ENCODE measurements at regions not wholly inside any gene's neighbourhood (a gene's known extent, or its start where the extent isn't known, plus 50 kb on each side); places are given as distances from the start of the nearest gene placed in this dataset.

GRCh38 chr4:151573474-151573873 lies 164.5 kb downstream of the FHIP1A start:
- no peak for DNase-seq (ENCODE audit: low read depth, low spot score)
- Mint-ChIP-seq H3K27ac (ENCODE audit: unreplicated experiment) (no peak overlapping the region), H3K36me3 (ENCODE audit: low read depth) (no peaks in the 10 kb centered on the region), H3K27me3 (ENCODE audit: low read depth) (no peaks in the 10 kb centered on the region), H3K4me3 (no peak overlapping the region), H3K9me3 (no peaks in the 10 kb centered on the region), H3K4me1 (no peaks in the 10 kb centered on the region)
- TF ChIP-seq CTCF (conservative IDR thresholded peaks at IDR 0.05): no peak

DNA sequence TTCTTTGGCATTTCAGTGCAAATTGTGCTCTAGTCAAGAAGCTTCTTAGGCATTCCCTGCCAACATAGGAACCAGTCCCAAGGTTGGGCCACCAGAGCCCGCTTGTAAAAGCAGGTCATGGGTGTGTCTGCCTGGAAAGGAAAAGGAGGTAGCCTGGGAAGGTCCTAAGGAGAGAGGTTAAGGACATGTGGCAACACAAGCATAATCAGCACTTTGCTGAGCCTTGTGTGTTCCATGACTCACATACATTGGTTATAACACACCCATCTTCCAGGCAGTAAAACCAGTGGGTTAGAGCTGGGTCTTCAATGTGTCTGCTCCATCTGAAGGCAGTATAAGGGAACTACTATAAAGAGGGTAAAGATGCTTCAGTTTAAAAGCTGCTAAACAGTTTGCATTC lies 165.0 kb downstream of the FHIP1A start:
- TF ChIP-seq CTCF (conservative IDR thresholded peaks at IDR 0.05): no peak
- Mint-ChIP-seq H3K36me3 (ENCODE audit: low read depth) (no peaks in the 10 kb centered on the region), H3K4me1 (no peaks in the 10 kb centered on the region), H3K27me3 (ENCODE audit: low read depth) (no peaks in the 10 kb centered on the region), H3K27ac (ENCODE audit: unreplicated experiment) (no peak overlapping the region), H3K4me3 (no peak overlapping the region), H3K9me3 (no peaks in the 10 kb centered on the region)
- no peak for DNase-seq (ENCODE audit: low read depth, low spot score)

DNA sequence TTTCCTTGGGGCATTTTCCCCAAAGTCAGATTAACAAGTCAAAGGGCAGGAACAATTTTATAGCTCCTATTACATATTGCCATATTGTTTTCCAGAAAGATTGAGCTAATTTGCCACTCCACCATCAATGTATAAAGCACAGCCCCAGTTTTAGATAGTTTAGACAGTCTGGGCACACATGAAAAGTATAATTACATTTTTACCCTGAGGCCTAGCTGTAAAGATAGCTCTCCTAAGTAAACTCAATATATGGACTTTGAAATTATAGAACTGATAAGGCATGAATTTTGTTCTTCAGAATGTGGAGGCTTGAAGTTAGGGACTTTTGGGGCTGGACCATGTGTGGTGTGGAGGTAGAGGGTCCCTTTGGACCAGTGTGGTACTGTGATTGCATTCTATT lies 166.0 kb downstream of the FHIP1A start:
- Mint-ChIP-seq H3K4me3 (no peak overlapping the region), H3K27me3 (ENCODE audit: low read depth) (no peaks in the 10 kb centered on the region), H3K9me3 (no peaks in the 10 kb centered on the region), H3K4me1 (no peaks in the 10 kb centered on the region), H3K36me3 (ENCODE audit: low read depth) (no peaks in the 10 kb centered on the region), H3K27ac (ENCODE audit: unreplicated experiment) (no peak overlapping the region)
- DNase-seq (ENCODE audit: low read depth, low spot score): no peak
- no peak for TF ChIP-seq CTCF (conservative IDR thresholded peaks at IDR 0.05)

DNA sequence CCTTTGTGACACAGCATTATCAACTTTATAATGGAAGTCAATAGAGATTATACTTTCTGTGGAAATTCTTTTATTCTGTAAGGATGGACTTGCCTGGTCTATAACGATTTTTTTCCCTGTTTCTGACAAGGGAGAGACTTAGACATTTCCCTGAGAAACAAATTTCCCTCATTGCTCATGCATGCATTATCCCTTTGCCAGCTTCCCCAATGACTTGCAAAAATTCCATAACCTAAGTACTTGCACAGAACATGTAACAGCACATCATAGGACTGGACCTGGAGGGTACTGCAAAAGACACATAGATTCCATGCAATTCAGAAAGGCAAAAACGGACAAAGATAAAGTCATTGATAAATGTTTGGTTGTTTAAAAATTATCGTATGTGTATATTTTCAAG lies 166.7 kb downstream of the FHIP1A start:
- Mint-ChIP-seq H3K27ac (ENCODE audit: unreplicated experiment) (no peak overlapping the region), H3K4me1 (no peaks in the 10 kb centered on the region), H3K36me3 (ENCODE audit: low read depth) (no peaks in the 10 kb centered on the region), H3K4me3 (no peak overlapping the region), H3K9me3 (no peaks in the 10 kb centered on the region), H3K27me3 (ENCODE audit: low read depth) (no peaks in the 10 kb centered on the region)
- no peak for TF ChIP-seq CTCF (conservative IDR thresholded peaks at IDR 0.05)
- no peak for DNase-seq (ENCODE audit: low read depth, low spot score)

GRCh38 chr4:151576627-151577026 lies 167.7 kb downstream of the FHIP1A start:
- no peak overlapping the region for H3K4me3 Mint-ChIP-seq
- DNase-seq (ENCODE audit: low read depth, low spot score): no peak
- no peaks in the 10 kb centered on the region for H3K9me3 Mint-ChIP-seq
- no peaks in the 10 kb centered on the region for H3K27me3 Mint-ChIP-seq (ENCODE audit: low read depth)
- no peaks in the 10 kb centered on the region for H3K4me1 Mint-ChIP-seq
- no peak for TF ChIP-seq CTCF (conservative IDR thresholded peaks at IDR 0.05)
- H3K36me3 Mint-ChIP-seq (ENCODE audit: low read depth): no peaks in the 10 kb centered on the region
- H3K27ac Mint-ChIP-seq (ENCODE audit: unreplicated experiment): no peak overlapping the region

- no peak overlapping the region for H3K4me3 Mint-ChIP-seq
- no peaks in the 10 kb centered on the region for H3K36me3 Mint-ChIP-seq (ENCODE audit: low read depth)
- H3K27ac Mint-ChIP-seq (ENCODE audit: unreplicated experiment): no peak overlapping the region
- peaks cover 4% of the 10 kb centered on the region for H3K4me1 Mint-ChIP-seq
- H3K27me3 Mint-ChIP-seq (ENCODE audit: low read depth): no peaks in the 10 kb centered on the region
- DNase-seq (ENCODE audit: low read depth, low spot score): no peak
- H3K9me3 Mint-ChIP-seq: no peaks in the 10 kb centered on the region
- no peak for TF ChIP-seq CTCF (conservative IDR thresholded peaks at IDR 0.05)
Observed at GRCh38 chr4:151581570-151581969, 172.6 kb downstream of the FHIP1A start.

Measured in neural crest cell (in vitro differentiated cells).